CD14-positive monocyte (primary cell): ENCODE measurements at regions not wholly inside any gene's neighbourhood (a gene's known extent, or its start where the extent isn't known, plus 50 kb on each side); places are given as distances from the start of the nearest gene placed in this dataset.

ENCODE experiments used
- DNase-seq, 3 donors: peaks; one replicate each; pipeline ENCODE4 v3.0.0-alpha.2; 2011 to 2022
- H2AFZ ChIP-seq: 2 replicates; pipeline ENCODE4 v1.6.0; 2012; ENCODE audit warnings: mild to moderate bottlenecking, low read depth, low read length, inconsistent platforms; ENCODE audit not compliant: insufficient read depth, poor library complexity, severe bottlenecking
- H3K27ac ChIP-seq, 2 donors: 1 replicate in 1 of 2; 2 replicates in 1 of 2; pipeline ENCODE4 v1.5.1; 2012 to 2013; ENCODE audit warnings: low read length in 2 of 2, control low read depth in 1 of 2, inconsistent platforms in 1 of 2, low read depth in 1 of 2, mild to moderate bottlenecking in 1 of 2
- H3K27me3 ChIP-seq, 2 donors: one replicate each; pipeline versions ENCODE4 v1.6.0 to v1.6.1; 2011 to 2013; ENCODE audit warnings: low read length in 2 of 2; ENCODE audit not compliant: control insufficient read depth in 2 of 2, insufficient read depth in 2 of 2
- H3K36me3 ChIP-seq, 2 donors: replicated peaks in 1 of 2; 1 replicate in 1 of 2; 2 replicates in 1 of 2; pipeline versions ENCODE4 v1.5.1 to v1.6.1; 2012 to 2013; ENCODE audit warnings: low read length in 2 of 2, control low read depth in 1 of 2, inconsistent platforms in 1 of 2, mild to moderate bottlenecking in 1 of 2; ENCODE audit not compliant: insufficient read depth in 2 of 2, control insufficient read depth in 1 of 2
- H3K4me1 ChIP-seq, 2 donors: 1 replicate in 1 of 2; 2 replicates in 1 of 2; pipeline versions ENCODE4 v1.5.1 to v1.6.1; 2012 to 2013; ENCODE audit warnings: low read length in 2 of 2, control low read depth in 1 of 2, inconsistent platforms in 1 of 2, mild to moderate bottlenecking in 1 of 2, moderate library complexity in 1 of 2; ENCODE audit not compliant: insufficient read depth in 2 of 2, control insufficient read depth in 1 of 2
- H3K4me2 ChIP-seq: replicated peaks from 2 replicates; pipeline ENCODE3; 2012; ENCODE audit warnings: low read length, moderate library complexity, mild to moderate bottlenecking; ENCODE audit not compliant: poor library complexity, severe bottlenecking; ENCODE audit errors: extremely low read depth
- H3K4me3 ChIP-seq, 3 experiments: fragments of 200-600 bp in 1 of 3; sonication (generic) in 1 of 3; replicated peaks in 1 of 3; 1 replicate in 2 of 3; 2 replicates in 1 of 3; pipeline ENCODE4 v1.5.1; 2011 to 2013; ENCODE audit warnings: low read length in 3 of 3, mild to moderate bottlenecking in 3 of 3, control low read depth in 2 of 3, low read depth in 2 of 3, inconsistent platforms in 1 of 3, moderate library complexity in 1 of 3
- H3K79me2 ChIP-seq: 2 replicates; pipeline ENCODE4 v1.6.0; 2012; ENCODE audit warnings: mild to moderate bottlenecking, control low read depth, inconsistent platforms, low read length, moderate library complexity; ENCODE audit not compliant: insufficient read depth
- H3K9ac ChIP-seq: 2 replicates; pipeline ENCODE4 v1.6.0; 2017; ENCODE audit warnings: low read length, mild to moderate bottlenecking; ENCODE audit not compliant: insufficient read depth, poor library complexity, severe bottlenecking
- H3K9me3 ChIP-seq, 2 donors: replicated peaks in 1 of 2; 1 replicate in 1 of 2; 2 replicates in 1 of 2; pipeline versions ENCODE4 v1.5.1 to v1.6.1; 2012 to 2013; ENCODE audit warnings: low read length in 2 of 2, control low read depth in 1 of 2; ENCODE audit not compliant: control insufficient read depth in 1 of 2, insufficient read depth in 1 of 2
- H4K20me1 ChIP-seq: 2 replicates; pipeline ENCODE4 v1.6.0; 2012; ENCODE audit warnings: mild to moderate bottlenecking, low read length, control low read depth, moderate library complexity; ENCODE audit not compliant: insufficient read depth
- H3K27ac Mint-ChIP-seq, 7 donors: one replicate each; pipeline ENCODE4 v1.8.0; 2020; ENCODE audit warnings: mild to moderate bottlenecking in 7 of 7, mixed read lengths in 7 of 7, moderate library complexity in 6 of 7, inconsistent platforms in 2 of 7
- H3K27me3 Mint-ChIP-seq, 3 donors: one replicate each; pipeline ENCODE4 v1.8.0; 2021 to 2022; ENCODE audit warnings: low read depth in 3 of 3, mild to moderate bottlenecking in 3 of 3, mixed read lengths in 3 of 3, moderate library complexity in 3 of 3, inconsistent platforms in 1 of 3
- H3K36me3 Mint-ChIP-seq, 2 donors: one replicate each; pipeline ENCODE4 v1.8.0; 2020; ENCODE audit warnings: mixed read lengths in 2 of 2, inconsistent platforms in 1 of 2, mild to moderate bottlenecking in 1 of 2
- H3K4me1 Mint-ChIP-seq: one replicate; pipeline ENCODE4 v1.8.0; 2020; ENCODE audit warnings: mild to moderate bottlenecking, mixed read lengths
- H3K4me3 Mint-ChIP-seq, 2 donors: one replicate each; pipeline ENCODE4 v1.8.0; 2020; ENCODE audit warnings: mild to moderate bottlenecking in 2 of 2, mixed read lengths in 2 of 2, moderate library complexity in 1 of 2
- H3K9me3 Mint-ChIP-seq, 7 donors: one replicate each; pipeline ENCODE4 v1.8.0; 2020 to 2022; ENCODE audit warnings: mixed read lengths in 7 of 7, mild to moderate bottlenecking in 6 of 7, moderate library complexity in 6 of 7, inconsistent platforms in 2 of 7
- WGBS: methylation state at CpG from one replicate; pipeline ENCODE4 v1.1.5; 2013; ENCODE audit warnings: missing lambda C conversion rate; ENCODE audit not compliant: insufficient coverage; 5-methylcytosine and 5-hydroxymethylcytosine counted together
- intact Hi-C, 2 donors: fragments of 100-400 bp; cut with micrococcal nuclease; formaldehyde crosslinking; loops; one replicate each; pipeline versions ENCODE4 v1.15.0 to v1.15.1; 2023
- TF ChIP-seq, protein P1 (sequence below): fragments of 200-600 bp; IDR thresholded peaks from one replicate; pipeline ENCODE4 v1.8.0; 2022; ENCODE audit warnings: antibody characterized with exemption, mild to moderate bottlenecking

- no peaks in the 10 kb centered on the region for H3K79me2 ChIP-seq
- no peaks in the 10 kb centered on the region for H3K36me3 Mint-ChIP-seq
- H3K4me3 Mint-ChIP-seq = no peak overlapping the region
- H2AFZ ChIP-seq = no peak overlapping the region
- H3K4me3 ChIP-seq = no peak overlapping the region
- intact Hi-C loops = no loop called here
- H3K36me3 ChIP-seq = no peaks in the 10 kb centered on the region
- no peak overlapping the region for H3K4me2 ChIP-seq
- H3K4me1 Mint-ChIP-seq = no peaks in the 10 kb centered on the region
- no CpG with 5 or more reads among the region's 2 CpGs for WGBS
- H3K27ac Mint-ChIP-seq = no peak overlapping the region
- peaks cover 0 to 11% (median 4%) of the 10 kb centered on the region in 7 donors for H3K9me3 Mint-ChIP-seq
- H3K9ac ChIP-seq = no peak overlapping the region
- H3K27me3 Mint-ChIP-seq = peaks cover 0 to 2% (median 0%) of the 10 kb centered on the region in 3 donors
- TF ChIP-seq, protein P1, sequence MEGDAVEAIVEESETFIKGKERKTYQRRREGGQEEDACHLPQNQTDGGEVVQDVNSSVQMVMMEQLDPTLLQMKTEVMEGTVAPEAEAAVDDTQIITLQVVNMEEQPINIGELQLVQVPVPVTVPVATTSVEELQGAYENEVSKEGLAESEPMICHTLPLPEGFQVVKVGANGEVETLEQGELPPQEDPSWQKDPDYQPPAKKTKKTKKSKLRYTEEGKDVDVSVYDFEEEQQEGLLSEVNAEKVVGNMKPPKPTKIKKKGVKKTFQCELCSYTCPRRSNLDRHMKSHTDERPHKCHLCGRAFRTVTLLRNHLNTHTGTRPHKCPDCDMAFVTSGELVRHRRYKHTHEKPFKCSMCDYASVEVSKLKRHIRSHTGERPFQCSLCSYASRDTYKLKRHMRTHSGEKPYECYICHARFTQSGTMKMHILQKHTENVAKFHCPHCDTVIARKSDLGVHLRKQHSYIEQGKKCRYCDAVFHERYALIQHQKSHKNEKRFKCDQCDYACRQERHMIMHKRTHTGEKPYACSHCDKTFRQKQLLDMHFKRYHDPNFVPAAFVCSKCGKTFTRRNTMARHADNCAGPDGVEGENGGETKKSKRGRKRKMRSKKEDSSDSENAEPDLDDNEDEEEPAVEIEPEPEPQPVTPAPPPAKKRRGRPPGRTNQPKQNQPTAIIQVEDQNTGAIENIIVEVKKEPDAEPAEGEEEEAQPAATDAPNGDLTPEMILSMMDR = no peak
- DNase-seq = no peak
- no peaks in the 10 kb centered on the region for H3K4me1 ChIP-seq
- H4K20me1 ChIP-seq = no peaks in the 10 kb centered on the region
- peaks cover 0 to 4% of the 10 kb centered on the region in 2 donors for H3K9me3 ChIP-seq
- no peaks in the 10 kb centered on the region for H3K27me3 ChIP-seq
- no peak overlapping the region for H3K27ac ChIP-seq
These were observed 481.9 kb downstream of the FGF9 start for GRCh38 chr13:22152751-22153150.

DNA sequence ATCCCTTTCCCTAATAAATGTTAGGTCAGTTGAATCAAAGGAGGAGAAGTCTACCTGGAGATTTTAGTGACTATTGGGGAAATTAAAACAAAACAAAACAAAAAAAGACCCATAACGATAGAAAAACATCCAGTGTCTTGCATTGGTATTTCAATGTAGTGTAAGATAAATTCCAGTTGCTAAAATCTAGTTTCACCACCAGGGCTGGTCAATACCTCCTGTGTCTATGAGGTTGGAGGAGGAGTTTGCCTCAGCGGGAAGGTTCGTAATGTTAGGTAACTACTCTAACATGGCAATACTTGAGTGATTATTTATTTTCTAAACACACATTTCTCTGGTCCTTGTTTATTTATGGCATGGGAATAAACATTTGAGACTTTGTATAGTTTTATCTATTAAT is 483.2 kb downstream of the FGF9 start:
- H3K4me3 Mint-ChIP-seq = no peak overlapping the region
- H3K4me1 ChIP-seq = no peaks in the 10 kb centered on the region
- H3K79me2 ChIP-seq = no peaks in the 10 kb centered on the region
- no peaks in the 10 kb centered on the region for H3K36me3 ChIP-seq
- peaks cover 0 to under 1% of the 10 kb centered on the region in 2 donors for H3K9me3 ChIP-seq
- H3K4me2 ChIP-seq = no peak overlapping the region
- H3K27ac Mint-ChIP-seq = no peak overlapping the region
- peaks cover 1 to 2% (median 2%) of the 10 kb centered on the region in 3 donors for H3K27me3 Mint-ChIP-seq
- no peaks in the 10 kb centered on the region for H3K27me3 ChIP-seq
- H3K36me3 Mint-ChIP-seq = no peaks in the 10 kb centered on the region
- no peak overlapping the region for H3K27ac ChIP-seq
- intact Hi-C loops = no loop called here
- no peak overlapping the region for H2AFZ ChIP-seq
- TF ChIP-seq, protein P1 = no peak
- H3K4me3 ChIP-seq = no peak overlapping the region
- no CpG with 5 or more reads among the region's 3 CpGs for WGBS
- no peaks in the 10 kb centered on the region for H3K4me1 Mint-ChIP-seq
- DNase-seq = no peak
- no peak overlapping the region for H3K9ac ChIP-seq
- H4K20me1 ChIP-seq = no peaks in the 10 kb centered on the region
- peaks cover 0 to 7% (median 1%) of the 10 kb centered on the region in 7 donors for H3K9me3 Mint-ChIP-seq
